ENCODE measurements at regions not wholly inside any gene's neighbourhood (a gene's known extent, or its start where the extent isn't known, plus 50 kb on each side); places are given as distances from the start of the nearest gene placed in this dataset.
"Not testable (repeated sequence)": the region's sequence is repeated elsewhere in the genome, so short reads cannot be mapped to it uniquely, and the experiment has no call there.

DNA sequence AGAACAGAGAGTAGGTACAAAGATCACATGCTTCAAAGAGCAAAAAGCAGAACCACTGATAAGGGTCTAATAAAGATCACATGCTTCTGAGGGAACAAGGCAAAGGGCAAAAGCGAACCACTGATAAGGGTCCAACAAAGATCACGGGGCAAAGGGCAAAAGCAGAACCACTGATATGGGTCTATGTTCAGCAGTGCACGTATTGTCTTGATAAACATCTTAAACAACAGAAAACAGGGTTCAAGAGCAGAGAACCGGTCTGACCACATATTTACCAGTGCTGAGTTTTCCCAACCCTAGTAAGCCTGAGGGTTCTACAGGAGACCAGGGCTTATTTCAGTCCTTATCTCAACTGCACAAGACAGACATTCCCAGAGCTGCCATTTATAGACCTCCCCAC, 362.7 kb upstream of the ATXN7L3B start:
- DNase-seq, result not testable (repeated sequence)

DNA sequence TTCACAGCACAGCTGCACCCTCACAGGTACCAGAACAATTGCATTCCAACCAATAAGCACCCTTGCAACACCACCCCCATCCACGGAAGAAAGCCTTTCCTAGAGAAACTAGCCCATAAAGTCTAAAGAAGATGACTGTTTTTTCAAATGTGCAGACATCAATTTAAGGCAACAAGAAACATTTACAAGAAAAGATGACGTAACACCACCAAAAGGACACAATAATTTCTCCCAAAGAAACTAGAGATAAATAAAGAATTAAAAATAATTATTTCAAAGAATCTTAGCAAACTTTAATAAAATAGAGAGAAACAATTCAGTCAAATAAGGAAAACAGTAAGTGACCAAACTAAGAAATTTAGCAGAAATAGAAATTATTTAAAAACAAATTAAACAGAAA, 352.3 kb upstream of the ATXN7L3B start:
- no peak for DNase-seq

DNA sequence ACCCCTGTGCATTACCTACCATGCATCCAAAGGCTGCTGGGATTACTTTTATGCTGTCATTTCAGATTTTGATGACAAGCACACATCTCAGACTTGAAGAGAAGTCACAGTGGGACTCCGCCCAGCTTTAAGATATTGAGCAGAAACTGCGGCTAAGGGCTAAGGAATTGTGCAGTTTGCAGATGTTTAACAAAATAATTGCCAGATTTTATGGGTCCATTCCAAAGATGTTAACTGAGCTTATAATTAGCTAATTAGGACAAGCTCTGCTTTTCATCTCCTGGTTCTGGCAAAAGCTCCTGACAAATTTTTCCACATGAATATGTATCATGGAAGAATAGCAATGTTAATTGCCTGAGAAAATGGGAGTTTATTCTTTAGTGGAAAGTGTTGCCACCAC, 344.4 kb upstream of the ATXN7L3B start:
- DNase-seq, result no peak

DNA sequence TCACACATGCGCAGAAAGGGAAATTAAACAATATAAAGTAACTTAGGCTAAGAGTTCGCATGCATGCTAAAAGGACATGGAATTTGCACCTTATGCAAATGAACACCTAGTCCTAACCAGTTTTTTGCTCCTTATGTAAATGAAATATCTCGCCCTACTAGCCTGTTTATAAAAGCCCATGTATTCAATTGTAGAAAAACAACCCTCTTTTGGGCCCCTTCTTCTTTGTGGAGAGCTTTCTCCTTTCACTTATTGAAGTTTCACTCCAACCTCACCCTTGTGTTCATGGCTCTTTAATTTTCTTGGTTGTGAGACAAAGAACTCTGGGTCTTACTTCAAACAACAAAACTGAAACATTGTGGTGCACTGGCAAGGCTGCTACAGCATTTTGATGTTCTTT, 333.4 kb upstream of the ATXN7L3B start:
- DNase-seq, result peak; percentile 37

DNA sequence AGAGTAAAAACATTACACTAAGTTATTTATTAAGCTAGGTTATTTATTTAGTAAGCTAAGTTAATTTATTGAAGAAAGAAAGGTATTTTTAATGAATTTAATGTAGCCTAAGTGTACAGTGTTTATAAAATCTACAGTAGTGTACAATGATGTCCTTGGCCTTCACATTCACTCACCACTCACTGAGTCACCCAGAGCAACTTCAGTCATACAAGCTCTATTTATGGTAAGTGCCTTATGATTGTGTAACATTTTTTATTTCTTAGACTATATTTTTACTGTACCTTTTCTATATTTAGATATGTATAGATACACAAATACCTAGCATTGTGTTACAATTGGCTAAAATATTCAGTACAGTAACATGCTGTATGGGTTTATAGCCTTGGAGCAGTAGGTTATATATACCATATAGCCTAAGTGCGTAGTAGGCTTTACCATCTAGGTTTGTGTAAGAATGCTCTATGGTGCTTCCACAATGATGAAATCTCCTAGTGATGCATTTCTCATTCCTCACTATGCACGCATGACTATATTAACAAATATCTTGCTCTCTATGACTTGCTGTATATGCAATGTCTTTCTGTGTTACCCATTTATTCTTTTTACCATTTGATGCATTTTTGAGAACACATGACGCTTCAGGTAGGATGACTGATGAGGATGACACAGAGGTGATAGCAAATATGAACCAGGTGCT, 309.6 kb upstream of the ATXN7L3B start:
- no peak for DNase-seq

DNA sequence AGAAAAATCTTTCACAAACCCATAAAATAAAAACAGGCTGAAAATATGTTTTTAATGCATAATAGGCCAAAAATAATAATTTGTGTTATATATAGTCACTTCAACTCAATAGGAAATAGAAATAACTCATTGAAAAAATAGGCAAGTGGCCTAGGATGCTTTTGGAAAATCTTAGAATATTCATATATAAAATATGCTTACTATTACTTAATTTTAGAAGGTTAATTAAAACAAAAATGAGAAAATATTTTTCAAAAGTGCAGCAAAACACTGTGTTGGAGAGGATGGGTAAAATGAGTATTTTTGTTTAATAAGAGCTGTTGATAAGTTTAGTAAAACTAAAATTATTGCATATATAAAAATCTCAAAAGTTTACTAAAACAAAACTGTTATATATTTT, 308.0 kb upstream of the ATXN7L3B start:
- no peak for DNase-seq

DNA sequence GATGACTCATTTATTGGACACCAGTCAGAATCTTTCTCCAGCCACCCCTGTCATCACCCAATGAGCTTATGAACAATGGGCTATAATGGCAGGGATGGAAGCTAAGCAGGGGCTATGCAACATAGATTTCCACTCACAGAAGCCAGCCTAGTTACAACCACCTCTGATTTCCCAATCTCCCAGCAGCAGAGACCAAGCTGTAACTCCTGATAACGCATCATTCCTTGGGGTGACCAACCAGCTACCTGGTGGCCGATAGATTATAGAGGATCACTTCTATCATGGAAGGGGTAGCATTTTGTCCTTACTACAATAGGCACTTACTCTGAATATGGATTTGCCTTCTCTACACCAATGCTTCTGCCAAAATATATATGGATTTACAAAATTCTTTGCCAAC, 302.3 kb upstream of the ATXN7L3B start:
- DNase-seq, result no peak

DNA sequence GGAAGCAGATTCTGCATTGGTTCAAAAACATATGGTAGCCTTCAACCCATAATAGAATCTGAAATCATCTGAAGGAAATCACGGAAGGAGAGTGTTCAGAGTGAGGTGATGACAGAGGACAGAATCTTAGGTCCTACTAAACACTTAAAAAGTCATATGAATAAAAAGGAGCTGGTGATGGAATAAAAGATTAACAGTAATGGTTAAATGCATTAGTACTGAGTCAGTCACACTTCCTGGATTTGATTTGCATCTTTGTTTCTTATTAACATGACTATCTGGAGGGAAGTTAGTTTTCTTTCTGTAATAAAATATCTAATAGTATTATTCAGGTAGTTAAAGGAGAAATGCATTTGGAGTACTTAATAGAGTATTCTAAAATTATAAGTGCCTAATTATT, 296.3 kb upstream of the ATXN7L3B start:
- DNase-seq, result no peak

DNA sequence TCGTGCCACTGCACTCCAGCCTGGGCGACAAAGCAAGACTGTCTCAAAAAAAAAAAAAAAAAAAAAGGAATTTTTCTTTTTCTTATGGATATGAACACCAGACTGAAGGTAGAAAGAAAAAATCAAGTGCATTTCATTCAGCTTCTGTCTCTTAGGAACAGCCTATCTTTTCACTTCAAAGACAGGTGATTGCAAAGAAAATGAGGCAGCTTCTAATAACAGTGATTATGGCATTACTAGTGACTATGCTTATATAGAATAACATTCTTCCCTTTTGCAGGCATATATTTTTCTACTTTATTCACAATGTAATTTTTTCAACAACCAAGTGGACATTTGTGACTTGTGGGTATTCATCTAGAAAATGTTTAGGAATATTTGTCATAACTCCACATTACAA, 295.5 kb upstream of the ATXN7L3B start:
- no peak for DNase-seq

DNA sequence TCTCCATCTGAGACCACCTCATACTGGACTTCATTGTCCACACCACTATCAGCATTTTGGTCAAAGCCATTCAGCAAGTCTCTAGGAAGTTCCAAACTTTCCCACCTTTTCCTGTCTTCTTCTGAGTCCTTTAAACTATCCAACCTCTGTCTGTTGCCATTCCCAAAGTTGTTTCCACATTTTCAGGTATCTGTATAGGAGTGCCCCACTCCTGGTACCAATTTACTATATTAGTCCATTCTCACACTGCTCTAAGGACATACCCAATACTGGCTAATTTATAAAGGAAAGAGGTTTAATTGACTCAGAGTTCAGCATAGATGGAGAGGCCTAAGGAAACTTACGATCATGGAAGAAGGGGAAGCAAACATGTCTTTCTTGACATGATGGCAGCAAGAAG, 292.2 kb upstream of the ATXN7L3B start:
- DNase-seq, result no peak

DNA sequence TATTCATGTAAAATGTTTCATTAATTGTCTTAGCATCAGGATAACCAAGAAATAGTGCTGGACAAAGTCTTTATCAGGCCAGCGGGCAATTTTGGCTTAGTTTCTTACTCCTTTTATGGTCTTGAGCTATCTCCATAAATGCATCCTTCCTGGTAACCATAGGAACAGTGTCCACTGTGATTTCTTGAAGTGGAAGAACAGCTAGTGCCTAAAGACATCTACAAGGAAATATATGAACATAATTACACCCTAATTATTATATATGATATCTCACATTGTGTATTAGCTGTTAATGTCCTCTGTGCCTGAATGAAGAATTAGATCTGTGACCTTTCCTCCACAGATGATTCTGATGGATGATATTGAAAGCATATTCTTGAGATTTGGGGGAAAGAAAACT, 286.7 kb upstream of the ATXN7L3B start:
- no peak for DNase-seq

DNA sequence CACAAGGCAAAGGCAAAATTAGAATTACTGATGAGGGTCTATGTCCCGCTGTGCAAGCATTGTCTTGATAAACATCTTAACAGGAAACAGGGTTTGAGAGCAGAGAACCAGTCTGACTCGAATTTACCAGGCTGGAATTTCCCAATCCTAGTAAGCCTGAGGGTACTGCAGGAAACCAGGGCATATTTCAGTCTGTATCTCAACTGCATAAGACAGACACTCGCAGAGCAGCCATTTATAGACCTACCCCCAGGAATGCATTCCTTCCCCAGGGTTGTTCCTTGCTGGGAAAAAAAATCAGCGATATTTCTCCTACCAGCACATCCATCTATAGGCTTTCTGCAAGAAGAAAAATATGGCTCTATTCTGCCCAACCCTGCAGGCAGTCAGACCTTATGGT, 283.8 kb upstream of the ATXN7L3B start:
- DNase-seq, result peak; percentile 31

DNA sequence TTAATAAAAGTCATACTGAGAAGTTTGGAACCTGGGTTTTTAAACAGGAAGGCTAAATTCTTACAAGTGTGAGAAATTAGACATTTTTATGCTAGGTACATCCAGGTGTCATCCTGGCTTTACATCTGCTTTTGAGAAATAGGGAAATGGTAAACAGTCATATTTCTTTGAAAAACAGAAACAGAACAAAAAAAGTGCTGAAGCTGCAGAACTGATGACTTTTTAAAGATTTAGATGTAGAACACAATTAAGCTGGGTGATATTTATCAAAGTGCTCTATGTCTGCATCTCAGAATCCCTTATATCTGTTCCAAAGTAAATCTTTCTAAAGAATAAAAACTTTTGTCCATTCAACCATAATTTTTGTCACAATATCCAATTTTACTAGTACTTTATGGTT, 282.9 kb upstream of the ATXN7L3B start:
- no peak for DNase-seq

DNA sequence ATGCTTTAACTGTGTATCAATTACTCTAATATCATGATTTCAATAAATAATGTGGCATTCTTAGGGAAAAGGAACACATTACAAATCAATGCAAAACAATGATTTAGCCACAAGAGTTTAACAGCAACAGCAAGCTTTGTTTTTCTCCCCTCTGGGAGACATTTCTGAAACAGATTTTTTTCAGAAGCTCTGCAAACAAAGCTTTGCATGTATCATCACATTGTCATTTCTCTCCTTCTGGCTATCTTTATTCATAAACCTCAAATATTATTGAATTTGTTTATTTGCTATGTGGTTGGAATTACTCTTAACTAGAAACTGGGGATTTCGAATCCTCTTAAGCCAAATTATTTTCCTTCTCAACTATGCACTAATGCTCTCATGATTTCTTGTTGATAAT, 278.4 kb upstream of the ATXN7L3B start:
- DNase-seq, result peak; percentile 43

DNA sequence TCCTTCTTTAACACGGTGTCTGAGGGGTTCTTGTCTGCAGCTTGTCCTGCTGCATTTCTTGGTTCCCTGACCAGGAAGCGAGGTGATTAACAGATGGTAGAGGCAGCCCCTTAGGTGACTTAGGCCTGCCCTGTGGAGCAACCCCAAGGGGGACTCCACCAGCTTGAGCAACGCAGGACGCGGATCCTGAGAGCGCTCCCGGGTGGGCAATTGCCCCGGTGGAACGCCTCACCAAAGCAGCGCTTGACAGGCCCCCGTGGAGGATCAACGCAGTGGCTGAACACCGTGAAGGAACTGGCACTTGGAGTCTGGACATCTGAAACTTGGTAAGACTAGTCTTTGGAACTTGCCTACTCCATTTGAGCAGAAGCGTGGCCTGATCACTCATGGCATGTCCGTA, 272.9 kb upstream of the ATXN7L3B start:
- no peak for DNase-seq

DNA sequence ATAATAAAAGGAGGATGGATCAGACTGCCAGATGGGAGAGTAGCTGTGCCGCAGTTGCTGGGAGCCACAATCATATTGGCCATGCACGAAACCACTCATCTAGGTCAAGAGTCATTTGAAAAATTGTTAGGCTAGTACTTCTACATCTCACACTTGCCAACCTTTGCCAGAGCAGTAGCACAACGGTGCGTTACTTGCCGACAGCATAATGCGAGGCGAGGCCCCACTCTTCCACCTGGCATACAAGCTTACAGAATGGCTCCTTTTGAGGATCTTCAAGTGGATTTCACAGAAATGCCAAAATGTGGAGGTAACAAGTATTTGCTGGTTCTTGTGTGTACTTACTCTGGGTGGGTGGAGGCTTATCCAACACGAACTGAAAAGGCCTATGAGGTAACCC, 268.3 kb upstream of the ATXN7L3B start:
- DNase-seq, result not testable (repeated sequence)

DNA sequence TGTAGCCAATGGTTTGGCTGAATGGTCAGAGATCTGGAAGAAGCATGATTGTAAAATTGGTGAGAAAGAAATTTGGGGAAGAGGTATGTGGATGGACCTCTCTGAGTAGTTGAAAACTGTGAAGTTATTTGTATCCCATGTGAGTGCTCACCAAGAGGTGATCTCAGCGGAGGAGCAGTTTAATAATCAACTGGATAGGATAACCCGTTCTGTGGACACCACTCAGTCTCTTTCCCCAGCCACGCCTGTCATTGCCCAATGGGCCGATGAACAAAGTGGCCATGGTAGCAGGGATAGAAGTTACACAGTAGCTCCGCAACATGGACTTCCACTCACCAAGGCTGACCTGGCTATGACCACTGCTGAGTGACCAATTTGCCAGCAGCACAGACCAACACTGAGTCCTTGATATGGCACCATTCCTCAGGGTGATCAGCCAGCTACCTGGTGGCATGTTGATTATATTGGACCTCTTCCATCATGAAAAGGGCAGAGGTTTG, 257.4 kb upstream of the ATXN7L3B start:
- no peak for DNase-seq

DNA sequence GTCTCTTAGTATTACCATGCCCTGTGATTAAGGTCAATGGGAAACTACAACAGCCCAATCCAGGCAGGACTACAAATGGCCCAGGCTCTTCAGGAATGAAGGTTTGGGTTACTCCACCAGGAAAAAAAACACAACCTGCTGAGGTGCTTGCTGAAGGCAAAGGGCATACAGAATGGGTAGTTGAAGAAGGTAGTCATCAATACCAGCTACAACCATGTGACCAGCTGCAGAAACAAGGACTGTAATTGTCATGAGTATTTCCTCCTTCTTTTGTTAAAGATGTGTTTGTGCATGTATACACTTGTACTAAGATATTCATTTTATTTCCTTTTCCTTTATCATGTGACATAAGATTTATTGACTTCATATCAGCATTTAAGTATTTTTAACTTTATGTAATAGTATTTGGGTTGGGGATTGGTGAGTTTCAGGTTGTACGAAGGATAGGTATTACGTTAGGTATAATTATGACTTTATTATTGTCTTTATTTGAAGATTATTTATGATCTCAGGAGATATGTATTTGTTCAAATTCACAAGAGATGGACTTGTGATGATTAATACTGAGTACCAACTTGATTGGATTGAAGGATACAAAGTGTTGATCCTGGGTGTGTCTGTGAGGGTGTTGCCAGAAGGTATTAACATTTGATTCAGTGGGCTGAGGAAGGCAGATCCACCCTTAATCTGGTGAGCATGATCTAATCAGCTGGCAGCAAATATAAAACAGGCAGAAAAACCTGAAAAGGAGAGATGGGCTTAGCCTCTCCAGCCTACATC, 256.0 kb upstream of the ATXN7L3B start:
- peak; percentile 11 for DNase-seq

DNA sequence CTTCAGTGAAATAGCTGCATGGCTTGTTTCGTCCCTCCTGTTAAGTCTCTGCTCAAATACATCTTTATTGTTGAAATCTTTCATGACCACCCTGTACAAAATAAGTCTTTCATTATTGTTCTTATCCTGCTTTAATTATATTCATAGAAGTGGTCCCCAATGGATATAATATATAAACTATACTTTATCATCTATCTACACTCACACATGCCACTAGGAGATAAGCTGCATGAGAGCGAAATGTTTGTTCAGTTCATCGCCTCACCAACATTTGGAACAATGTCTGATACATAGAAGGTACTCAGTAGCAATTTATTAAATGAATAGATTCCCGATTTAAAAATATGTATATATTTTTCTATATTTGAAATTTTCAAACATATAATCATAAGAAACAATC, 254.0 kb upstream of the ATXN7L3B start:
- DNase-seq, result no peak

DNA sequence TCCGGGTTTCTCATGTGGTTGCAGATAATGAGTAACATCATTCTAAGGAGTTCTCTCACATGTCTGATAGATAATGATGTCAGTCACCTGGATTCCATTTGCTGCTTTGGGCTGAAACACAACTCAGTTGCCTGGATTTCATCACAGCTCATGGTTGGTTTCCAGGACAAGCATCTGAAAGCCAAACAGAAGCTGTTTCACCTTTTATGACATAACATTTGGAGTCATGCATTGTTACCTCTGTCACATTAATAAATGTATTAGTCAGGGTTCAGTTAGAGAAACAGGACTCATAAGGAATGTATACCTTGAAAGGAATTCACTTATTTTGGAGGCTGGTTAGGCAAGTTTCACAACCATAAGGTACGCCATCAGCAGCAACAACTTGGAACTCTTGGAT, 251.9 kb upstream of the ATXN7L3B start:
- peak; percentile 50 for DNase-seq

DNA sequence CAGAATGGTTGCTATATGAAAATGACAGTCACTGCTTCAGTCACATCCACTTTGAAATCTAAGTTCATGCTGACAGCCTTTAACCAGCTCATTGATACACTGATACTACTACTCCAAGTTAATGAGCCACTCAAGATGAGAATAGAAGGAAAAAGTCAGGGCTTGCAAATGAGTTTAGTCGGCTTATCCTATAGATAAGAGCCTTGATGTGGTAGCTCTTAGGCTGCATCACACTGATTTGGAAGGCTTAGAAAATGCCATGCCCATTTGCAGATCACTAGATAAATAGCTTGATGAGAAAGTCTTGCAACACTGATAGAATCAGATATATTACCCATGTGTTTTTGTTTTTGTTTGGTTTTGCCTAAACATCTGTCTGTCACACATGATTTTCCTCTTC, 251.4 kb upstream of the ATXN7L3B start:
- no peak for DNase-seq

DNA sequence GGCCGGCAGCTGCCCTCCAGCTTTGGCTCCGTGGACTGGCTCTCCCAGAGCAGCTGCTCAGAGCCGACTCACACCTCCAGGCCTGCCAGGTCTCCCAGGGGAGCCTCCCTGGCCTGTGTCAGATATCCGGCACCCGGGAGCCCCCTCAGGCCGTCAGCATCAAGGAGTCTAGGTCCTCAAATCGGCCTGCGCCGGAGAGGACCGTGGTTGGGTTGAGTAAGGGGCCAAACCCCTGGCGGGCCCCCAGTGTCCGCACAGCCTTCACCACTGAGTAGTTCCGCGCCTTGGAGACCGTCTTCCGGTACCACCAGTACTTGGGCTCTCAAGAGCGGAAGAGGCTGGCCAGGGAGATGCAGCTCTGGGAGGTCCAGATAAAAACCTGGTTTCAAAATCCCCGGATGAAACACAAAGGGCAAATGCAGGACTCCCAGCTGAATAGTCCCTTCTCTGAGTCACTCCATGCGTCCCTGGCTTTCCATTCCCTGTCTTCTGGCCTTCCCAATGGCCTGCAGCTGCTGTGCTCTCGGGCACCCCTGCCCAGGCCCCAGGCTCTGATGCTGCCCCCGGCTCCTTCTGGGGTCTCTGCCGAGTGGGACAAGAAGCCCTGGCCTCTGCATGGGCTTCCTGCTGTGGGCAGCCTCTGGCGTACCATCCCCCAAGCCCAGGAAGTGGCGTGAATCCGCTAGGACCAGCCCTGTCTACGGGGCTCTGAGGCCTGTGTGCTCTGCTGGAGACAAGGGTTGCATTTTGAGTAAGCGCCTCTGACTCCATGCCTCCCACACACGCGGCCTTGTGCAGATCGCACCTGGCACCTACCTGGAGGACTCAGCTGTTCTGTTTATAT, 245.1 kb upstream of the ATXN7L3B start:
- DNase-seq, result no peak

DNA sequence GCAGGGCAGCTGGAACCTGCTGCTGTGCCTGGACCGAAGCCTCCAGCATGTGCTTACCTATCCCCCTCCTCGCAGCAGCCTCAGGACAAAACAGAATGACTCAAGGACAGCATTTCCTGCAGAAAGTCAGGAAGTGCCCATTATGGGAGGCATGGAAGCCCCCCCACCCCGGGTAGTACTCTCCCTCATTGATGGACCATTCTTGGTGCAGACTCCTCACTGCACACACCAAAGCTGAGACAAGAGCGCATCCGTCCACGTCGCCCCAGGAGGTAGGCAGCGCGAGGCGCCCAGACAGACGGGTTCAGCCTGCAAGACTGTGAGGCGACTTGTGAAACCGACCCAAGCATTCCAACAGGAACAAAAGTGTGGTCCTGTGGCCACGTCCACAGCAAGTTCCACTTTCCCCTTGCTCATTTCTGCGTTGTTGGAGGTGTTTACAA, 243.9 kb upstream of the ATXN7L3B start:
- no peak for DNase-seq
